GM18508 (cell line): ENCODE measurements at regions not wholly inside any gene's neighbourhood (a gene's known extent, or its start where the extent isn't known, plus 50 kb on each side); places are given as distances from the start of the nearest gene placed in this dataset.

Experiments
- ATAC-seq: cut with Tn5 transposase; IDR thresholded peaks from one replicate; pipeline ENCODE4 v1.9.1; 2021; ENCODE audit warnings: moderate number of reproducible peaks; ENCODE audit not compliant: insufficient read depth, unreplicated experiment

GRCh38 chr14:76950055-76951020 is 78.2 kb downstream of the IRF2BPL start:
- ATAC-seq: no peak

GRCh38 chr14:76948976-76949375 is 79.5 kb downstream of the IRF2BPL start:
- no peak for ATAC-seq

- no peak for ATAC-seq
These were observed 80.1 kb downstream of the IRF2BPL start for GRCh38 chr14:76948213-76948947.

GRCh38 chr14:76947838-76948184 is 80.7 kb downstream of the IRF2BPL start:
- ATAC-seq: no peak

- ATAC-seq: peak; percentile 56
These were observed 81.2 kb downstream of the IRF2BPL start for GRCh38 chr14:76947078-76947837.

- ATAC-seq: no peak
These were observed 81.8 kb downstream of the IRF2BPL start for GRCh38 chr14:76946753-76947077.

- ATAC-seq: no peak
These were observed 85.4 kb downstream of the IRF2BPL start for GRCh38 chr14:76943072-76943471.

- no peak for ATAC-seq
These were observed 86.3 kb downstream of the IRF2BPL start for GRCh38 chr14:76941946-76942805.

- no peak for ATAC-seq
These were observed 87.0 kb downstream of the IRF2BPL start for GRCh38 chr14:76941544-76941943.

- no peak for ATAC-seq
These were observed 88.3 kb downstream of the IRF2BPL start for GRCh38 chr14:76940021-76940760.

- ATAC-seq: no peak
These were observed 89.3 kb downstream of the IRF2BPL start for GRCh38 chr14:76939015-76939742.

- no peak for ATAC-seq
These were observed 90.4 kb downstream of the IRF2BPL start for GRCh38 chr14:76938092-76938500.

- no peak for ATAC-seq
These were observed 91.1 kb downstream of the IRF2BPL start for GRCh38 chr14:76937181-76938091.

- no peak for ATAC-seq
These were observed 92.0 kb downstream of the IRF2BPL start for GRCh38 chr14:76936483-76936882.

GRCh38 chr14:76933515-76933914 is 95.0 kb downstream of the IRF2BPL start:
- ATAC-seq: no peak

- no peak for ATAC-seq
These were observed 96.7 kb downstream of the IRF2BPL start for GRCh38 chr14:76931631-76932402.

GRCh38 chr14:76930549-76930948 is 98.0 kb downstream of the IRF2BPL start:
- ATAC-seq: no peak
